HAP-1 (cell line): ENCODE measurements at regions not wholly inside any gene's neighbourhood (a gene's known extent, or its start where the extent isn't known, plus 50 kb on each side); places are given as distances from the start of the nearest gene placed in this dataset.
"Not testable (repeated sequence)": the region's sequence is repeated elsewhere in the genome, so short reads cannot be mapped to it uniquely, and the experiment has no call there.

Source experiments
- DNase-seq, 2 experiments: peaks; one replicate each; pipeline ENCODE4 v3.0.0-alpha.2; 2016 to 2020; ENCODE audit warnings: low spot score in 2 of 2
- H3K27me3 ChIP-seq: fragments of 250-450 bp; sonication (Bioruptor Pico); 2 replicates; pipeline ENCODE4 v1.5.1; 2020; ENCODE audit warnings: low read depth, mild to moderate bottlenecking, moderate library complexity
- H3K36me3 ChIP-seq: fragments of 250-450 bp; sonication (Bioruptor Pico); replicated peaks from 2 replicates; pipeline ENCODE4 v1.5.1; 2020; ENCODE audit warnings: mild to moderate bottlenecking
- H3K4me1 ChIP-seq: fragments of 250-450 bp; sonication (Bioruptor Pico); 2 replicates; pipeline ENCODE4 v1.5.1; 2020; ENCODE audit warnings: mild to moderate bottlenecking
- H3K4me3 ChIP-seq: fragments of 250-450 bp; sonication (Bioruptor Pico); 2 replicates; pipeline ENCODE4 v1.5.1; 2020; ENCODE audit warnings: mild to moderate bottlenecking, moderate library complexity
- H3K9me3 ChIP-seq: fragments of 250-450 bp; sonication (Bioruptor Pico); 2 replicates; pipeline ENCODE4 v1.5.1; 2020; ENCODE audit warnings: mild to moderate bottlenecking, moderate library complexity
- in situ Hi-C: fragments of 300-500 bp; cut with MboI; formaldehyde crosslinking; loops from 3 replicates; pipeline ENCODE4 v1.14.3; 2020; ENCODE audit warnings: low sequenced_read_pairs, inconsistent platforms, mixed read lengths

DNA sequence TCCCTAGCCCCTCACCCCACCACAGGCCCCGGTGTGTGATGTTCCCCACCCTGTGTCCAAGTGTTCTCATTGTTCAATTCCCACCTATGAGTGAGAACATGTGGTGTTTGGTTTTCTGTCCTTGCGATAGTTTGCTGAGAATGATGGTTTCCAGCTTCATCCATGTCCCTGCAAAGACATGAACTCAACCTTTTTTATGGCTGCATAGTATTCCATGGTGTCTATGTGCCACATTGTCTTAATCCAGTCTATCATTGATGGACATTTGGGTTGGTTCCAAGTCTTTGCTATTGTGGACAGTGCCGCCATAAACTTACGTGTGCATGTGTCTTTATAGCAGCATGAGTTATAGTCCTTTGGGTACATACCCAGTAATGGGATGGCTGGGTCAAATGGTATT is 232.1 kb downstream of the ASMT start:
- H3K36me3 ChIP-seq, DNase-seq, in situ Hi-C loops, H3K9me3 ChIP-seq, H3K4me1 ChIP-seq, H3K27me3 ChIP-seq, H3K4me3 ChIP-seq: not testable (repeated sequence)

DNA sequence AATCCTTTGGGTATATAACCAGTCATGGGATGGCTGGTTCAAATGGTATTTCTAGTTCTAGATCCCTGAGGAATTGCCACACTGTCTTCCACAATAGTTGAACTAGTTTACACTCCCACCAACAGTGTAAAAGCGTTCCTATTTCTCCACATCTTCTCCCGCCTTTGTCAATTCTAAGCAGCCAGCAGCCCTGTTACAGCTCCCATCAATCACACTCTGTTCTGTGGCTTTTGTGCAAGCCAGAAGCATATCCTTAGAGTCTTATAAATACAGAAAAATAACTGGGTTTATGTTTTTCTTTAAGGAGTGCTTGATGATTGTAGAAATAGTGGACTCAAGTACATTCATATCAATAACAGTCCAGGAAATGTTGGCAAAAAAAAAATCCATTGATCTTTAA is 232.9 kb downstream of the ASMT start:
- H3K36me3 ChIP-seq, DNase-seq, H3K9me3 ChIP-seq, H3K27me3 ChIP-seq, in situ Hi-C loops, H3K4me1 ChIP-seq, H3K4me3 ChIP-seq: not testable (repeated sequence)

DNA sequence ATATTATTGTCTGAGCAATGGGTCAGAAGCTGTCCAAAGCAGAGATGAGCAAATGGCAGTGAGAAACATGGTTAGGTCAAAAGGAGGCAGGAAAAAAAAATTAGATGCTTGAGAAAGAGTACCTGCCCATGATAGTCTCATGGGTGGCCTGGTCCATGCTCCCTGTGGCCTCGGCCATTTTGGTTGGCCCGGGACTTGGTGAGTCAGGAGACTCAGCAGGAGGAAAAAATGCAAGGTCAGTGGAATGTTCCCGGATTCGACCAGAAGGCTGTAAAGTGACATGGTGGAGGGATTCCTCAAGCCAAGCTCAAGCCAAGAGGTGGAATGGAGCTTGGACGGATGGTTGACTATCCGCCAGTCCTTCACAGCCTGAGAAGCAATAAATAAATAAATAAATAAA is 236.7 kb downstream of the ASMT start:
- Histone ChIP-seq H3K36me3 (no peaks in the 10 kb centered on the region), H3K27me3 (no peaks in the 10 kb centered on the region), H3K4me1 (no peaks in the 10 kb centered on the region), H3K4me3 (no peak overlapping the region), H3K9me3 (no peaks in the 10 kb centered on the region)
- in situ Hi-C loops, result no loop called here
- no peak for DNase-seq

DNA sequence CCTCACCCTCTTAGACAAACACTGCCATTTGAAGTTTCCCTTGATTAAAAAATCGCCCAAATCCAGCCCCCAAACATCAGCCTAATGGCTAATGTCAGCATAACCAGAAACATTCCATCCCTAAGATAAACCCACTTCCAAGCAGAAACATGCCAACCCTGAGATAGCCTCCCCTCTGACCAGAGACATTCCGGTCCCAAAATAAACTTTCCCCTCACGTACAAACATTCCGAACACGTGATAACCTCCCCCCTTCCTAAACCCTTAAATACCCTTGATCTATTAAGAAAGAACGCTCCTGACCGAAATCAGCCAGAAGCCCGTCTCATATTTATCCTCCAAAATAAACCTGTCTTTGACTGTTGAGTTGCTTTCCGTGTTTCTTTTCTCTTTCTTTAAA is 237.2 kb downstream of the ASMT start:
- no peak for DNase-seq
- Histone ChIP-seq H3K4me3 (no peak overlapping the region), H3K4me1 (no peaks in the 10 kb centered on the region), H3K9me3 (no peaks in the 10 kb centered on the region), H3K27me3 (no peaks in the 10 kb centered on the region), H3K36me3 (no peaks in the 10 kb centered on the region)
- in situ Hi-C loops, result no loop called here

- DNase-seq, result no peak
- no peaks in the 10 kb centered on the region for H3K27me3 ChIP-seq
Measured at GRCh38 chrX:1853447-1853846, 238.6 kb downstream of the ASMT start.

GRCh38 chrX:1853916-1854315 is 239.1 kb downstream of the ASMT start:
- no peaks in the 10 kb centered on the region for H3K27me3 ChIP-seq
- DNase-seq, result no peak
- in situ Hi-C loops, result no loop called here

More at GRCh38 chrX:1853447-1853846, 238.6 kb downstream of the ASMT start:
- H3K4me3 ChIP-seq, result no peak overlapping the region
- in situ Hi-C loops, result no loop called here
- H3K9me3 ChIP-seq, result no peaks in the 10 kb centered on the region
- H3K4me1 ChIP-seq, result no peaks in the 10 kb centered on the region
- H3K36me3 ChIP-seq, result no peaks in the 10 kb centered on the region

DNA sequence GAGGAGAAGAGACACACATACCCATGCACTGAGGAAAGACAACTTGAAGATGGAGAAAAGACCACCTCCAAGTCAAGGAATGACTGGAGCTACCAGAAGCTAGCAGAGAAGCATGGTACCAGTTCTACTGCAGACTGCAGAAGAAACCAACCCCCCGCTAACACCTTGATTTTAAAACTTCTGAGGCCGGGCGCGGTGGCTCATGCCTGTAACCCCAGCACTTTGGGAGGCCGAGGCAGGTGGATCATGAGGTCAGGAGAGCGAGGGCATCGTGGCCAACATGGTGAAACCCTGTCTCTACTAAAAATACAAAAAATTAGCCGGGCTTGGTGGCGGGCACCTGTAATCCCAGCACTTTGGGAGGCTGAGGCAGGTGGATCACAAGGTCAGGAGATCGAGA is 240.0 kb downstream of the ASMT start:
- H3K4me1 ChIP-seq, DNase-seq, H3K36me3 ChIP-seq, H3K27me3 ChIP-seq, in situ Hi-C loops, H3K4me3 ChIP-seq, H3K9me3 ChIP-seq: not testable (repeated sequence)

More at GRCh38 chrX:1853916-1854315, 239.1 kb downstream of the ASMT start:
- H3K4me1 ChIP-seq, result no peaks in the 10 kb centered on the region
- no peak overlapping the region for H3K4me3 ChIP-seq
- H3K9me3 ChIP-seq, result no peaks in the 10 kb centered on the region
- H3K36me3 ChIP-seq, result no peaks in the 10 kb centered on the region

DNA sequence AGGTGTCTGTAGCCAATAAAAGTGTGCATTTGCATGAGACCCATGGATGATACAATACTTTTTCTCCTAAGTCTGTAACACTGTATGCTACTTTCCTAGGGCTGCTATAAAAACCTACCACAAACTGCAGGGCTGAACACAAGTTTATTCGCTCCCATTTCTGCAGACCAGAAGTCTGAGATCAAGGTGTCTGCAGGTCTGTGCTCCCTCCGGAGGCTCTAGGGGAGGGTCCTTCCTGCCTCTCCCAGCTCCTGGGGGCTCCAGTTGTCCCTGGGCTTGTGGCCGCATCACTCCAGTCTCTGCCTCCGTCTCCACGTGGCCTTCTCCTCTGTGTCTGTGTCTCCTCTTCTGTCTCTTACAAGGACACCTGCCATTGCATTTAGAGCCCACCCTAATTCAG is 244.4 kb downstream of the ASMT start:
- in situ Hi-C loops, DNase-seq, H3K4me3 ChIP-seq, H3K36me3 ChIP-seq, H3K9me3 ChIP-seq, H3K27me3 ChIP-seq, H3K4me1 ChIP-seq: not testable (repeated sequence)

DNA sequence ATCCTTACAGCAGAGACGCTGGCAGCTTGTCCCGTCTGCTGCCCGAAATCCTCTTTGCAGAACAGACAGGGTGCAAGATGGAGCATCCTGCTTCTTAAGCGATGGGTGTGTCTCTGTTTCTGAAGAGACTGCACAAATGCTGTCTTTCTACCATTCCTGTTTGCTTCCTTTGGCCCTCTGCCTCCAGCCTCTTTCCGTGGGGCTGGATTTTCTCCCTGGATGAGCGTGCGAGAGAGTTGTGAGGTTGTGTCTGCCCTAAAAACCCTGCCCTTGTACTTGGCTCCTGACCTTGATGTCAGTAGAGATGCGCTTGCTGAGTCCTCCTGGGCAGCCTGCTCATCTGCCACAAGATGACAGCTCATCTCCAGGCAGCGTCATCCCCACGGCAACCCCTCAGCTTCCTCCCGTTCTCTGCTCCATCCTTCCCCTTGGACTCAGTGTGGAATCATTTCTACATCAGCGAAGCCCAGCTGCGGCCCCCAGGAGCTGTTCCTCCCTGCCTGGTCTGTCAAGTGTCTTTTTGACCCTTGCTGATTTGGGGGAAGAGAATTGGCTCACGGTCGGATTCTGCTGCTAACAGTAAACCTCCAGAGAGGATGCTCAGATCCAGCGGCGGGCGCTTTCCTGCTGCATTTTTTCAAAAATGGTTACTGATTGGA is 246.2 kb downstream of the ASMT start:
- Histone ChIP-seq H3K4me3 (no peak overlapping the region), H3K36me3 (no peaks in the 10 kb centered on the region), H3K27me3 (no peaks in the 10 kb centered on the region), H3K4me1 (no peaks in the 10 kb centered on the region), H3K9me3 (no peaks in the 10 kb centered on the region)
- DNase-seq, result no peak
- in situ Hi-C loops, result no loop called here

DNA sequence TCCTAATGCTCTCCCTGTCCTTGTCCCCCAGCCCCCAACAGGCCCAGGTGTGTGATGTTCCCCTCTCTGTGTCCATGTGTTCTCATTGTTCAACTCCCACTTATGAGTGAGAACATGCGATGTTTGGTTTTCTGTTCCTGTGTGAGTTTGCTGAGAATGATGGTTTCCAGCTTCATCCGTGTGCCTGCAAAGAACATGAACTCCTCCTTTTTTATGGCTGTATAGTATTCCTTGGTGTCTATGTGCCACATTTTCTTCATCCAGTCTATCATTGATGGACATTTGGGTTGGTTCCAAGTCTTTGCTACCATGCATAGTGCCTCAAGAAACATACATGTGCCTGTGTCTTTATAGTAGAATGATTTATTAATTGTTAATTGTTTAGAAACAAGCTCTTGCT is 249.1 kb downstream of the ASMT start:
- DNase-seq, in situ Hi-C loops: not testable (repeated sequence)

GRCh38 chrX:1870421-1870820 is 255.6 kb downstream of the ASMT start:
- Histone ChIP-seq H3K36me3 (no peaks in the 10 kb centered on the region), H3K4me3 (no peak overlapping the region), H3K9me3 (no peaks in the 10 kb centered on the region), H3K27me3 (no peaks in the 10 kb centered on the region), H3K4me1 (no peaks in the 10 kb centered on the region; the same call in 1 of the 2 replicates)
- DNase-seq, result no peak
- in situ Hi-C loops, result no loop called here

More for the DNA sequence above, 249.1 kb downstream of the ASMT start:
- not testable (repeated sequence) for H3K9me3 ChIP-seq, H3K27me3 ChIP-seq, H3K4me3 ChIP-seq, H3K36me3 ChIP-seq, H3K4me1 ChIP-seq

DNA sequence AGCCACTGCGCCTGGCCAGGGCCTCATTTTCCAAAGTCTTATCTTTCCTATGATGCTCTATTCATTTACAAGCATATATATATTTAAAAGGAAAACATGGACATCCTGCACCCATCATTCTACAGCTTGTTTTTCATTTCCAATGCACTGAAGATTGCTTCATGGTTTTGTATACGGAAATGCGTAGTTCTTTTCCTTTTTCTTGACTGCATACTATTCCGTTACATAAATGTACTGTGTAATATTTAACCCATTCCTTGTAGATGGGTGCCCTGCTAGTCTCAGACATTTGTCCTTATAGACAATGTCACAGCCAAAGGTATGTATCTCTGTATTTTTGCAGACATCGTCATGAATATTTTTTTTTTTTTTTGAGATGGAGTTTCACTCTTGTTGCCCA is 257.0 kb downstream of the ASMT start:
- Histone ChIP-seq H3K9me3 (no peaks in the 10 kb centered on the region), H3K4me1 (no peaks in the 10 kb centered on the region; the same call in 1 of the 2 replicates), H3K4me3 (no peak overlapping the region), H3K36me3 (no peaks in the 10 kb centered on the region), H3K27me3 (no peaks in the 10 kb centered on the region)
- DNase-seq, result no peak
- in situ Hi-C loops, result no loop called here

DNA sequence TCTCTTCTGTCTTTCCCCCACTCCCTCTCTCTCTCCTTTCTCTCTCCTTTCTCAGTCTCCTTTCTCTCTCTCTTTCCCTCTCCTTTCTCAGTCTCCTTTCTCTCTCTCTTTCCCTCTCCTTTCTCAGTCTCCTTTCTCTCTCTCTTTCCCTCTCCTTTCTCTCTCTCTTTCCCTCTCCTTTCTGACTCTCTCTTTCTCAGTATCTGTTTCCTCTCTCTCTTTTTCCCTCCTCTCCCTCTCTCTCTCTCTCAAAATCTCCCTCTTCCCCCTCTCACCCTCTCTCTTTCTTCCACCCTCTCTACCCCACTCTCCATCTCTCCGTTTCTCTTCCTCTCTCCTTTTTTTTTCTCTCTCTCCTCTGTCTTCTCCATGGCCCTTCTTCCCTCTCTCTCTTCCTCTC is 258.8 kb downstream of the ASMT start:
- Histone ChIP-seq H3K9me3 (no peaks in the 10 kb centered on the region), H3K4me3 (no peak overlapping the region), H3K4me1 (no peaks in the 10 kb centered on the region), H3K36me3 (no peaks in the 10 kb centered on the region), H3K27me3 (no peaks in the 10 kb centered on the region)
- in situ Hi-C loops, result no loop called here
- DNase-seq, result no peak

- no peak for DNase-seq
- Histone ChIP-seq H3K36me3 (no peaks in the 10 kb centered on the region), H3K4me1 (no peaks in the 10 kb centered on the region), H3K27me3 (no peaks in the 10 kb centered on the region), H3K9me3 (no peaks in the 10 kb centered on the region), H3K4me3 (no peak overlapping the region)
- in situ Hi-C loops, result no loop called here
Measured at GRCh38 chrX:1874416-1874815, 259.6 kb downstream of the ASMT start.

DNA sequence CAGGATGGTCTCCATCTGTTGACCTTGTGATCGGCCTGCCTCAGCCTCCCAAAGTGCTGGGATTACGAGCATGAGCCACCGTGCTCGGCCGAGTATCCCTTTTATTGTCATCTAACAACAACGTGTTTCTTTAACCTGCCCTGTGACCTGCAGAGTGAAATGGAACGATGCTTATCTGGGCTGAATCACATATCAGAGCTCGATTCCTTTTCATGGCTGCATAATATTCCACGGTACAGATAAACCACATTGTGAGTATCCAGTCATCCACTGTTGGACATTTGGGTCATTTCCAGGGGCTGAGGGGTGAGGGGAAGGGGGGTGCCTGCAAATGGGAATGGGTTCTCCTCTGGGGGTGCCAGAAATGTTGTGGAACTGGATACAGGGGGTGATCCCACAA is 260.0 kb downstream of the ASMT start:
- Histone ChIP-seq H3K36me3 (no peaks in the 10 kb centered on the region), H3K4me1 (no peaks in the 10 kb centered on the region), H3K4me3 (no peak overlapping the region), H3K27me3 (no peaks in the 10 kb centered on the region), H3K9me3 (no peaks in the 10 kb centered on the region)
- in situ Hi-C loops, result no loop called here
- no peak for DNase-seq
